ENCODE measurements at regions not wholly inside any gene's neighbourhood (a gene's known extent, or its start where the extent isn't known, plus 50 kb on each side); places are given as distances from the start of the nearest gene placed in this dataset.

DNA sequence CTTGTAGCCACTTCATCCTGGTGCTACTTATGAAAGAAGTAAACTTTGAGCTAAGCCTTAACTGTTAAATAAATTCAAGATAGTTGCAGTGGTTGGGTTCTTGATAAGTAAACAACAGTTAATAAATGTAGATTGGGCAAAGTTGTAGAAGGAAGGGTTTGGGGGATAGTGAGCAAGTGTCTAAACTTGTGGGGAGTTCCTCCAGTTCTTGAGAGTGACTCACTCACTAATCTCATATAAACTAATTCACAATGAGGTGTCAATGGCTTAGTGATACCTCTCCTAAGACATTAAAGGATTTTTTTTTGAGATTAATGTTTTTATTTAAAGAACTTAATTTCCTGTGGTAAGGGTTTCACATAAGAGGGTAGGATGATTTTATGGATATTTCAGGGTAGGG is 507.4 kb downstream of the BMP2 start:
- H3K36me3 Mint-ChIP-seq (ENCODE audit: low read depth) = peaks cover 2% of the 10 kb centered on the region; the same call in 1 of the 3 replicates
- Histone ChIP-seq H3K36me3 (ENCODE audit: insufficient read depth) (no peaks in the 10 kb centered on the region), H3K9me2 (ENCODE audit: insufficient read depth) (no peaks in the 10 kb centered on the region), H2AFZ (no peak overlapping the region), H3K4me1 (ENCODE audit: insufficient read depth) (no peaks in the 10 kb centered on the region), H3K27ac (ENCODE audit: low read depth) (no peak overlapping the region), H3K27me3 (ENCODE audit: insufficient read depth) (no peaks in the 10 kb centered on the region), H3K4me3 (no peak overlapping the region), H3K4me2 (no peak overlapping the region), H3F3A (replicated peaks; ENCODE audit: low read depth) (no peaks in the 10 kb centered on the region), H4K20me1 (replicated peaks; ENCODE audit: insufficient read depth) (no peaks in the 10 kb centered on the region), H3K79me2 (replicated peaks; ENCODE audit: insufficient read depth) (no peaks in the 10 kb centered on the region)
- no peak overlapping the region for H3K4me3 Mint-ChIP-seq
- TF ChIP-seq EZH2 (IDR thresholded peaks at IDR 0.05; ENCODE audit: low read depth, unreplicated experiment) = no peak
- no peak for TF ChIP-seq NANOG (IDR thresholded peaks at IDR 0.05; ENCODE audit: borderline replicate concordance)
- TF ChIP-seq POLR2AphosphoS5 (IDR thresholded peaks at IDR 0.05; ENCODE audit: low read depth) = no peak
- no peak for TF ChIP-seq EZH2phosphoT487 (IDR thresholded peaks at IDR 0.05; ENCODE audit: unreplicated experiment)
- TF ChIP-seq, protein P1, sequence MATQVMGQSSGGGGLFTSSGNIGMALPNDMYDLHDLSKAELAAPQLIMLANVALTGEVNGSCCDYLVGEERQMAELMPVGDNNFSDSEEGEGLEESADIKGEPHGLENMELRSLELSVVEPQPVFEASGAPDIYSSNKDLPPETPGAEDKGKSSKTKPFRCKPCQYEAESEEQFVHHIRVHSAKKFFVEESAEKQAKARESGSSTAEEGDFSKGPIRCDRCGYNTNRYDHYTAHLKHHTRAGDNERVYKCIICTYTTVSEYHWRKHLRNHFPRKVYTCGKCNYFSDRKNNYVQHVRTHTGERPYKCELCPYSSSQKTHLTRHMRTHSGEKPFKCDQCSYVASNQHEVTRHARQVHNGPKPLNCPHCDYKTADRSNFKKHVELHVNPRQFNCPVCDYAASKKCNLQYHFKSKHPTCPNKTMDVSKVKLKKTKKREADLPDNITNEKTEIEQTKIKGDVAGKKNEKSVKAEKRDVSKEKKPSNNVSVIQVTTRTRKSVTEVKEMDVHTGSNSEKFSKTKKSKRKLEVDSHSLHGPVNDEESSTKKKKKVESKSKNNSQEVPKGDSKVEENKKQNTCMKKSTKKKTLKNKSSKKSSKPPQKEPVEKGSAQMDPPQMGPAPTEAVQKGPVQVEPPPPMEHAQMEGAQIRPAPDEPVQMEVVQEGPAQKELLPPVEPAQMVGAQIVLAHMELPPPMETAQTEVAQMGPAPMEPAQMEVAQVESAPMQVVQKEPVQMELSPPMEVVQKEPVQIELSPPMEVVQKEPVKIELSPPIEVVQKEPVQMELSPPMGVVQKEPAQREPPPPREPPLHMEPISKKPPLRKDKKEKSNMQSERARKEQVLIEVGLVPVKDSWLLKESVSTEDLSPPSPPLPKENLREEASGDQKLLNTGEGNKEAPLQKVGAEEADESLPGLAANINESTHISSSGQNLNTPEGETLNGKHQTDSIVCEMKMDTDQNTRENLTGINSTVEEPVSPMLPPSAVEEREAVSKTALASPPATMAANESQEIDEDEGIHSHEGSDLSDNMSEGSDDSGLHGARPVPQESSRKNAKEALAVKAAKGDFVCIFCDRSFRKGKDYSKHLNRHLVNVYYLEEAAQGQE (IDR thresholded peaks at IDR 0.05; ENCODE audit: unreplicated experiment) = no peak
- TF ChIP-seq ZNF331 (CRISPR knock-in tag; IDR thresholded peaks at IDR 0.05; ENCODE audit: low read depth) = no peak
- TF ChIP-seq CREB1 (CRISPR knock-in tag; IDR thresholded peaks at IDR 0.05; ENCODE audit: low read depth) = no peak
- no peak for TF ChIP-seq ZNF114 (CRISPR knock-in tag; IDR thresholded peaks at IDR 0.05)
- TF ChIP-seq, protein P2, sequence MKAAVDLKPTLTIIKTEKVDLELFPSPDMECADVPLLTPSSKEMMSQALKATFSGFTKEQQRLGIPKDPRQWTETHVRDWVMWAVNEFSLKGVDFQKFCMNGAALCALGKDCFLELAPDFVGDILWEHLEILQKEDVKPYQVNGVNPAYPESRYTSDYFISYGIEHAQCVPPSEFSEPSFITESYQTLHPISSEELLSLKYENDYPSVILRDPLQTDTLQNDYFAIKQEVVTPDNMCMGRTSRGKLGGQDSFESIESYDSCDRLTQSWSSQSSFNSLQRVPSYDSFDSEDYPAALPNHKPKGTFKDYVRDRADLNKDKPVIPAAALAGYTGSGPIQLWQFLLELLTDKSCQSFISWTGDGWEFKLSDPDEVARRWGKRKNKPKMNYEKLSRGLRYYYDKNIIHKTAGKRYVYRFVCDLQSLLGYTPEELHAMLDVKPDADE (IDR thresholded peaks at IDR 0.05) = no peak
- TF ChIP-seq STAT1 (IDR thresholded peaks at IDR 0.05; ENCODE audit: unreplicated experiment) = no peak
- TF ChIP-seq JUNB (IDR thresholded peaks at IDR 0.05; ENCODE audit: unreplicated experiment) = no peak
- TF ChIP-seq, protein P3, sequence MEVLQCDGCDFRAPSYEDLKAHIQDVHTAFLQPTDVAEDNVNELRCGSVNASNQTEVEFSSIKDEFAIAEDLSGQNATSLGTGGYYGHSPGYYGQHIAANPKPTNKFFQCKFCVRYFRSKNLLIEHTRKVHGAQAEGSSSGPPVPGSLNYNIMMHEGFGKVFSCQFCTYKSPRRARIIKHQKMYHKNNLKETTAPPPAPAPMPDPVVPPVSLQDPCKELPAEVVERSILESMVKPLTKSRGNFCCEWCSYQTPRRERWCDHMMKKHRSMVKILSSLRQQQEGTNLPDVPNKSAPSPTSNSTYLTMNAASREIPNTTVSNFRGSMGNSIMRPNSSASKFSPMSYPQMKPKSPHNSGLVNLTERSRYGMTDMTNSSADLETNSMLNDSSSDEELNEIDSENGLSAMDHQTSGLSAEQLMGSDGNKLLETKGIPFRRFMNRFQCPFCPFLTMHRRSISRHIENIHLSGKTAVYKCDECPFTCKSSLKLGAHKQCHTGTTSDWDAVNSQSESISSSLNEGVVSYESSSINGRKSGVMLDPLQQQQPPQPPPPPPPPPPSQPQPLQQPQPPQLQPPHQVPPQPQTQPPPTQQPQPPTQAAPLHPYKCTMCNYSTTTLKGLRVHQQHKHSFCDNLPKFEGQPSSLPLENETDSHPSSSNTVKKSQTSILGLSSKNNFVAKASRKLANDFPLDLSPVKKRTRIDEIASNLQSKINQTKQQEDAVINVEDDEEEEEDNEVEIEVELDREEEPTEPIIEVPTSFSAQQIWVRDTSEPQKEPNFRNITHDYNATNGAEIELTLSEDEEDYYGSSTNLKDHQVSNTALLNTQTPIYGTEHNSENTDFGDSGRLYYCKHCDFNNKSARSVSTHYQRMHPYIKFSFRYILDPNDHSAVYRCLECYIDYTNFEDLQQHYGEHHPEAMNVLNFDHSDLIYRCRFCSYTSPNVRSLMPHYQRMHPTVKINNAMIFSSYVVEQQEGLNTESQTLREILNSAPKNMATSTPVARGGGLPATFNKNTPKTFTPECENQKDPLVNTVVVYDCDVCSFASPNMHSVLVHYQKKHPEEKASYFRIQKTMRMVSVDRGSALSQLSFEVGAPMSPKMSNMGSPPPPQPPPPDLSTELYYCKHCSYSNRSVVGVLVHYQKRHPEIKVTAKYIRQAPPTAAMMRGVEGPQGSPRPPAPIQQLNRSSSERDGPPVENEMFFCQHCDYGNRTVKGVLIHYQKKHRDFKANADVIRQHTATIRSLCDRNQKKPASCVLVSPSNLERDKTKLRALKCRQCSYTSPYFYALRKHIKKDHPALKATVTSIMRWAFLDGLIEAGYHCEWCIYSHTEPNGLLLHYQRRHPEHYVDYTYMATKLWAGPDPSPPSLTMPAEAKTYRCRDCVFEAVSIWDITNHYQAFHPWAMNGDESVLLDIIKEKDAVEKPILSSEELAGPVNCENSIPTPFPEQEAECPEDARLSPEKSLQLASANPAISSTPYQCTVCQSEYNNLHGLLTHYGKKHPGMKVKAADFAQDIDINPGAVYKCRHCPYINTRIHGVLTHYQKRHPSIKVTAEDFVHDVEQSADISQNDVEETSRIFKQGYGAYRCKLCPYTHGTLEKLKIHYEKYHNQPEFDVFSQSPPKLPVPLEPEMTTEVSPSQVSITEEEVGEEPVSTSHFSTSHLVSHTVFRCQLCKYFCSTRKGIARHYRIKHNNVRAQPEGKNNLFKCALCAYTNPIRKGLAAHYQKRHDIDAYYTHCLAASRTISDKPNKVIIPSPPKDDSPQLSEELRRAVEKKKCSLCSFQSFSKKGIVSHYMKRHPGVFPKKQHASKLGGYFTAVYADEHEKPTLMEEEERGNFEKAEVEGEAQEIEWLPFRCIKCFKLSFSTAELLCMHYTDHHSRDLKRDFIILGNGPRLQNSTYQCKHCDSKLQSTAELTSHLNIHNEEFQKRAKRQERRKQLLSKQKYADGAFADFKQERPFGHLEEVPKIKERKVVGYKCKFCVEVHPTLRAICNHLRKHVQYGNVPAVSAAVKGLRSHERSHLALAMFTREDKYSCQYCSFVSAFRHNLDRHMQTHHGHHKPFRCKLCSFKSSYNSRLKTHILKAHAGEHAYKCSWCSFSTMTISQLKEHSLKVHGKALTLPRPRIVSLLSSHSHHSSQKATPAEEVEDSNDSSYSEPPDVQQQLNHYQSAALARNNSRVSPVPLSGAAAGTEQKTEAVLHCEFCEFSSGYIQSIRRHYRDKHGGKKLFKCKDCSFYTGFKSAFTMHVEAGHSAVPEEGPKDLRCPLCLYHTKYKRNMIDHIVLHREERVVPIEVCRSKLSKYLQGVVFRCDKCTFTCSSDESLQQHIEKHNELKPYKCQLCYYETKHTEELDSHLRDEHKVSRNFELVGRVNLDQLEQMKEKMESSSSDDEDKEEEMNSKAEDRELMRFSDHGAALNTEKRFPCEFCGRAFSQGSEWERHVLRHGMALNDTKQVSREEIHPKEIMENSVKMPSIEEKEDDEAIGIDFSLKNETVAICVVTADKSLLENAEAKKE (CRISPR knock-in tag; IDR thresholded peaks at IDR 0.05) = no peak
- TF ChIP-seq, protein P4, sequence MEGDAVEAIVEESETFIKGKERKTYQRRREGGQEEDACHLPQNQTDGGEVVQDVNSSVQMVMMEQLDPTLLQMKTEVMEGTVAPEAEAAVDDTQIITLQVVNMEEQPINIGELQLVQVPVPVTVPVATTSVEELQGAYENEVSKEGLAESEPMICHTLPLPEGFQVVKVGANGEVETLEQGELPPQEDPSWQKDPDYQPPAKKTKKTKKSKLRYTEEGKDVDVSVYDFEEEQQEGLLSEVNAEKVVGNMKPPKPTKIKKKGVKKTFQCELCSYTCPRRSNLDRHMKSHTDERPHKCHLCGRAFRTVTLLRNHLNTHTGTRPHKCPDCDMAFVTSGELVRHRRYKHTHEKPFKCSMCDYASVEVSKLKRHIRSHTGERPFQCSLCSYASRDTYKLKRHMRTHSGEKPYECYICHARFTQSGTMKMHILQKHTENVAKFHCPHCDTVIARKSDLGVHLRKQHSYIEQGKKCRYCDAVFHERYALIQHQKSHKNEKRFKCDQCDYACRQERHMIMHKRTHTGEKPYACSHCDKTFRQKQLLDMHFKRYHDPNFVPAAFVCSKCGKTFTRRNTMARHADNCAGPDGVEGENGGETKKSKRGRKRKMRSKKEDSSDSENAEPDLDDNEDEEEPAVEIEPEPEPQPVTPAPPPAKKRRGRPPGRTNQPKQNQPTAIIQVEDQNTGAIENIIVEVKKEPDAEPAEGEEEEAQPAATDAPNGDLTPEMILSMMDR (conservative IDR thresholded peaks at IDR 0.05; ENCODE audit: low read depth in 2 of 2) = no peak
- no peak overlapping the region for H3K27ac Mint-ChIP-seq
- peaks cover 2% of the 10 kb centered on the region for H3K27me3 Mint-ChIP-seq (ENCODE audit: insufficient read depth, low read depth, poor library complexity)
- no peak for DNase-seq (ENCODE audit: low spot score)
- H3K4me1 Mint-ChIP-seq = no peaks in the 10 kb centered on the region
- H3K9me3 Mint-ChIP-seq = peaks cover 10% of the 10 kb centered on the region; the same call in 2 of the 3 replicates
- ATAC-seq = no peak

Measured in GM23338 (cell line).